ENCODE measurements at regions not wholly inside any gene's neighbourhood (a gene's known extent, or its start where the extent isn't known, plus 50 kb on each side); places are given as distances from the start of the nearest gene placed in this dataset.

DNA sequence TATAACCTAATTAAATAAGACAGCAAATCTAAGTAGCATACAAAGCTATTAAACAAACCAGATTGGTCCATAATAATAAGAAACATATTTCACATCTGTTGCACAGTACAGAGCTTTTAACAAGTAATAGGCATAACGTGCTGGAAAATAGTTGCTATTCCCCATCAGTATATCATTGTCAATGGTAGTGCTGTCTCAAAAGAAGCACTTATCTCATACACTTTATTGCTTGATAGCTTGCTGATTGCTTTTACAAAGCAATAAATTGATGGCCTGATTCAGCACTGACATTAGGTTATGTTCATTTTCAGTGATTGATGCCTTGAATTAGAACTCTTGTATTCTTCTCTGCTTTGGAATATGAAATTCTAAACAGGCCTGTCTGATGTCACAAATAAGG is 641.7 kb downstream of the CBLN2 start:
- TF ChIP-seq, protein P1, sequence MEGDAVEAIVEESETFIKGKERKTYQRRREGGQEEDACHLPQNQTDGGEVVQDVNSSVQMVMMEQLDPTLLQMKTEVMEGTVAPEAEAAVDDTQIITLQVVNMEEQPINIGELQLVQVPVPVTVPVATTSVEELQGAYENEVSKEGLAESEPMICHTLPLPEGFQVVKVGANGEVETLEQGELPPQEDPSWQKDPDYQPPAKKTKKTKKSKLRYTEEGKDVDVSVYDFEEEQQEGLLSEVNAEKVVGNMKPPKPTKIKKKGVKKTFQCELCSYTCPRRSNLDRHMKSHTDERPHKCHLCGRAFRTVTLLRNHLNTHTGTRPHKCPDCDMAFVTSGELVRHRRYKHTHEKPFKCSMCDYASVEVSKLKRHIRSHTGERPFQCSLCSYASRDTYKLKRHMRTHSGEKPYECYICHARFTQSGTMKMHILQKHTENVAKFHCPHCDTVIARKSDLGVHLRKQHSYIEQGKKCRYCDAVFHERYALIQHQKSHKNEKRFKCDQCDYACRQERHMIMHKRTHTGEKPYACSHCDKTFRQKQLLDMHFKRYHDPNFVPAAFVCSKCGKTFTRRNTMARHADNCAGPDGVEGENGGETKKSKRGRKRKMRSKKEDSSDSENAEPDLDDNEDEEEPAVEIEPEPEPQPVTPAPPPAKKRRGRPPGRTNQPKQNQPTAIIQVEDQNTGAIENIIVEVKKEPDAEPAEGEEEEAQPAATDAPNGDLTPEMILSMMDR (IDR thresholded peaks at IDR 0.05 in 4 of 5, conservative IDR thresholded peaks at IDR 0.05 in 1 of 5) = no peak
- TF ChIP-seq POLR2A (IDR thresholded peaks at IDR 0.05) = no peak
